ENCODE measurements at regions not wholly inside any gene's neighbourhood (a gene's known extent, or its start where the extent isn't known, plus 50 kb on each side); places are given as distances from the start of the nearest gene placed in this dataset.

DNA sequence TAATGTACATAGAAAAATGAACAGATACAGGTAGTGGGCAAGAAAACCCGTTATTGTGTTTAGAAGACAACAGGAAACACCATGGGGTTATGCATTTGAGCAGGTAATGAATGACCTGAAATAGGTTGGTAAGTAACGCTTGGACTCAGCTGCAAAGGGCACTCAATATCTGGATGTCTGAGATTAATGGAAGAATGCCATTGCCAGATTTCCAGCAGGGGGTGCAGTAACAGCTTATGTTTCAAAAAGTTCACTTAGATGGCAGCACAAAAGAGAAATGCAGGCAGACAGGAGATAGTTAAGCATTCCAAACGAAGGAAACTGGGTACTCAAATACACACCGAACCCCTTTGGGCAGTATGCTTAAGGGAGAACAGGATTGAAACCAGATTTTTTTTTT, 285.5 kb upstream of the VLDLR start:
- TF ChIP-seq EP300 (IDR thresholded peaks at IDR 0.05; ENCODE audit: low read depth) = no peak
- TF ChIP-seq, protein P1, sequence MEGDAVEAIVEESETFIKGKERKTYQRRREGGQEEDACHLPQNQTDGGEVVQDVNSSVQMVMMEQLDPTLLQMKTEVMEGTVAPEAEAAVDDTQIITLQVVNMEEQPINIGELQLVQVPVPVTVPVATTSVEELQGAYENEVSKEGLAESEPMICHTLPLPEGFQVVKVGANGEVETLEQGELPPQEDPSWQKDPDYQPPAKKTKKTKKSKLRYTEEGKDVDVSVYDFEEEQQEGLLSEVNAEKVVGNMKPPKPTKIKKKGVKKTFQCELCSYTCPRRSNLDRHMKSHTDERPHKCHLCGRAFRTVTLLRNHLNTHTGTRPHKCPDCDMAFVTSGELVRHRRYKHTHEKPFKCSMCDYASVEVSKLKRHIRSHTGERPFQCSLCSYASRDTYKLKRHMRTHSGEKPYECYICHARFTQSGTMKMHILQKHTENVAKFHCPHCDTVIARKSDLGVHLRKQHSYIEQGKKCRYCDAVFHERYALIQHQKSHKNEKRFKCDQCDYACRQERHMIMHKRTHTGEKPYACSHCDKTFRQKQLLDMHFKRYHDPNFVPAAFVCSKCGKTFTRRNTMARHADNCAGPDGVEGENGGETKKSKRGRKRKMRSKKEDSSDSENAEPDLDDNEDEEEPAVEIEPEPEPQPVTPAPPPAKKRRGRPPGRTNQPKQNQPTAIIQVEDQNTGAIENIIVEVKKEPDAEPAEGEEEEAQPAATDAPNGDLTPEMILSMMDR (IDR thresholded peaks at IDR 0.05) = peak in 1 of 5 experiments; percentile 16

Data from transverse colon (tissue), 3 donors.